GM06990 (cell line): ENCODE measurements at regions not wholly inside any gene's neighbourhood (a gene's known extent, or its start where the extent isn't known, plus 50 kb on each side); places are given as distances from the start of the nearest gene placed in this dataset.

Experiments used
- DNase-seq: peaks from one replicate; pipeline ENCODE4 v3.0.0-alpha.2; 2011; ENCODE audit not compliant: insufficient read length; ENCODE audit errors: extremely low read depth
- H3K27me3 ChIP-seq: replicated peaks from 2 replicates; pipeline ENCODE4 v1.6.0; 2011; ENCODE audit warnings: low read length; ENCODE audit not compliant: control insufficient read depth, insufficient read depth
- H3K36me3 ChIP-seq: 2 replicates; pipeline ENCODE4 v1.5.1; 2011; ENCODE audit warnings: low read length; ENCODE audit not compliant: control insufficient read depth, insufficient read depth
- H3K4me3 ChIP-seq: replicated peaks from 2 replicates; pipeline ENCODE4 v1.5.1; 2011; ENCODE audit warnings: low read depth, mild to moderate bottlenecking, control low read depth, low read length
- CTCF ChIP-seq: IDR thresholded peaks from 2 replicates; pipeline ENCODE4 v1.5.1; 2011; ENCODE audit warnings: low read length, control low read depth, mild to moderate bottlenecking, inconsistent platforms; ENCODE audit not compliant: insufficient read depth, poor library complexity, severe bottlenecking

- H3K27me3 ChIP-seq, result no peaks in the 10 kb centered on the region
- no peak overlapping the region for H3K4me3 ChIP-seq
- no peaks in the 10 kb centered on the region for H3K36me3 ChIP-seq
- TF ChIP-seq CTCF, result no peak
- DNase-seq, result no peak
Measured at GRCh38 chr3:83559082-83559481, 1399.7 kb upstream of the CADM2 start.

GRCh38 chr3:83567935-83568334 is 1390.9 kb upstream of the CADM2 start:
- Histone ChIP-seq H3K4me3 (no peak overlapping the region), H3K27me3 (no peaks in the 10 kb centered on the region), H3K36me3 (no peaks in the 10 kb centered on the region)
- DNase-seq, result no peak
- TF ChIP-seq CTCF, result no peak

GRCh38 chr3:83581546-83581945 is 1377.2 kb upstream of the CADM2 start:
- Histone ChIP-seq H3K4me3 (no peak overlapping the region), H3K27me3 (no peaks in the 10 kb centered on the region), H3K36me3 (no peaks in the 10 kb centered on the region)
- no peak for DNase-seq
- no peak for TF ChIP-seq CTCF

- no peak for TF ChIP-seq CTCF
- H3K36me3 ChIP-seq, result no peaks in the 10 kb centered on the region
- no peak overlapping the region for H3K4me3 ChIP-seq
- DNase-seq, result no peak
- no peaks in the 10 kb centered on the region for H3K27me3 ChIP-seq
Measured at GRCh38 chr3:83601704-83602103, 1357.1 kb upstream of the CADM2 start.

GRCh38 chr3:83622526-83622925 is 1336.3 kb upstream of the CADM2 start:
- no peak for TF ChIP-seq CTCF
- no peak for DNase-seq
- no peaks in the 10 kb centered on the region for H3K36me3 ChIP-seq
- H3K27me3 ChIP-seq, result no peaks in the 10 kb centered on the region
- no peak overlapping the region for H3K4me3 ChIP-seq

DNA sequence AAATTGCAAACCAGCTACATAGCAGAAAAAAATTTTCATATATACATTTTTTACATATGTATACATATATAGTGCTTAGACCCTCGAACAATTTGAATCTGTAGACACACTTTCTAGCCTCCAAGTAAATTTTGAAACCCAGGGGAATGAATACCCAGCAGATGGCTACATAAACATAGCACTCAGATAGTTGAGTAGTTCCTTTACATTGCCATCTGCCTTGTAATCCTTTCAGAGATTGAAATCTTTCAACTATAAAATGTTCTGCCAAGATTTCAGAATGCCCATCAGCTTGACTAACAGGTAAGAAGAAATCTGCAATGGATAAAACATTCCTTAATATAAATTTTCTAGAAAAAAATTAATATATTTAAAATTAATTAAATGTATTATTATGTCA is 1333.5 kb upstream of the CADM2 start:
- DNase-seq, result no peak
- no peak overlapping the region for H3K4me3 ChIP-seq
- no peak for TF ChIP-seq CTCF
- H3K27me3 ChIP-seq, result no peaks in the 10 kb centered on the region
- no peaks in the 10 kb centered on the region for H3K36me3 ChIP-seq
